H1 (cell line): ENCODE measurements at regions not wholly inside any gene's neighbourhood (a gene's known extent, or its start where the extent isn't known, plus 50 kb on each side); places are given as distances from the start of the nearest gene placed in this dataset.

Source experiments
- TAF1 ChIP-seq: IDR thresholded peaks from 2 replicates; pipeline ENCODE4 v1.6.1; 2011; ENCODE audit warnings: mild to moderate bottlenecking, low read depth, low read length
- TF ChIP-seq, protein P1 (sequence below), 3 experiments: IDR thresholded peaks; 1 replicate in 2 of 3; 2 replicates in 1 of 3; pipeline versions ENCODE4 v1.5.1 to v1.6.1; 2011; ENCODE audit warnings: low read length in 3 of 3, mild to moderate bottlenecking in 3 of 3, inconsistent platforms in 2 of 3, low read depth in 1 of 3, moderate library complexity in 1 of 3; ENCODE audit not compliant: insufficient read depth in 1 of 3; ENCODE audit errors: control extremely low read depth in 1 of 3

GRCh38 chr14:83520837-83521236 lies 1987.2 kb upstream of the SEL1L start:
- TF ChIP-seq TAF1 = no peak
- TF ChIP-seq, protein P1, sequence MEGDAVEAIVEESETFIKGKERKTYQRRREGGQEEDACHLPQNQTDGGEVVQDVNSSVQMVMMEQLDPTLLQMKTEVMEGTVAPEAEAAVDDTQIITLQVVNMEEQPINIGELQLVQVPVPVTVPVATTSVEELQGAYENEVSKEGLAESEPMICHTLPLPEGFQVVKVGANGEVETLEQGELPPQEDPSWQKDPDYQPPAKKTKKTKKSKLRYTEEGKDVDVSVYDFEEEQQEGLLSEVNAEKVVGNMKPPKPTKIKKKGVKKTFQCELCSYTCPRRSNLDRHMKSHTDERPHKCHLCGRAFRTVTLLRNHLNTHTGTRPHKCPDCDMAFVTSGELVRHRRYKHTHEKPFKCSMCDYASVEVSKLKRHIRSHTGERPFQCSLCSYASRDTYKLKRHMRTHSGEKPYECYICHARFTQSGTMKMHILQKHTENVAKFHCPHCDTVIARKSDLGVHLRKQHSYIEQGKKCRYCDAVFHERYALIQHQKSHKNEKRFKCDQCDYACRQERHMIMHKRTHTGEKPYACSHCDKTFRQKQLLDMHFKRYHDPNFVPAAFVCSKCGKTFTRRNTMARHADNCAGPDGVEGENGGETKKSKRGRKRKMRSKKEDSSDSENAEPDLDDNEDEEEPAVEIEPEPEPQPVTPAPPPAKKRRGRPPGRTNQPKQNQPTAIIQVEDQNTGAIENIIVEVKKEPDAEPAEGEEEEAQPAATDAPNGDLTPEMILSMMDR (IDR thresholded peaks at IDR 0.05; ENCODE audit: control extremely low read depth in 1 of 3, insufficient read depth in 1 of 3, low read depth in 1 of 3, low read length in 3 of 3) = no peak
